ENCODE measurements at regions not wholly inside any gene's neighbourhood (a gene's known extent, or its start where the extent isn't known, plus 50 kb on each side); places are given as distances from the start of the nearest gene placed in this dataset.

- DNase-seq (ENCODE audit: low spot score) (no peak), FAIRE-seq (no peak)
Observed at GRCh38 chr4:104766676-104767075, 272.0 kb upstream of the CXXC4 start.

GRCh38 chr4:104772849-104773248 lies 278.2 kb upstream of the CXXC4 start:
- DNase-seq (ENCODE audit: low spot score) (no peak), FAIRE-seq (no peak)

GRCh38 chr4:104795264-104795939 lies 300.7 kb upstream of the CXXC4 start:
- no peak for FAIRE-seq
- DNase-seq (ENCODE audit: low spot score), result no peak

- FAIRE-seq, result no peak
- DNase-seq (ENCODE audit: low spot score), result no peak
Observed at GRCh38 chr4:104811727-104812126, 317.0 kb upstream of the CXXC4 start.

GRCh38 chr4:104815665-104816064 lies 321.0 kb upstream of the CXXC4 start:
- no peak for FAIRE-seq

GRCh38 chr4:104818579-104818978 lies 323.9 kb upstream of the CXXC4 start:
- DNase-seq (ENCODE audit: low spot score), result no peak
- no peak for FAIRE-seq

More at GRCh38 chr4:104815665-104816064, 321.0 kb upstream of the CXXC4 start:
- no peak for DNase-seq (ENCODE audit: low spot score)

- no peak for DNase-seq (ENCODE audit: low spot score)
- FAIRE-seq, result no peak
Observed at GRCh38 chr4:104826171-104826570, 320.5 kb upstream of the TET2 start.

GRCh38 chr4:104829761-104830160 lies 316.9 kb upstream of the TET2 start:
- DNase-seq (ENCODE audit: low spot score), result no peak
- no peak for FAIRE-seq

- FAIRE-seq (no peak), DNase-seq (ENCODE audit: low spot score) (no peak)
Observed at GRCh38 chr4:104848597-104849225, 298.0 kb upstream of the TET2 start.

GRCh38 chr4:104859601-104860237 lies 287.0 kb upstream of the TET2 start:
- DNase-seq (ENCODE audit: low spot score), result no peak
- no peak for FAIRE-seq

GRCh38 chr4:104860238-104861123 lies 286.2 kb upstream of the TET2 start:
- DNase-seq (ENCODE audit: low spot score) (peak; percentile 45), FAIRE-seq (no peak)

GRCh38 chr4:104866809-104867208 lies 279.9 kb upstream of the TET2 start:
- FAIRE-seq (peak; percentile 20), DNase-seq (ENCODE audit: low spot score) (no peak)

- DNase-seq (ENCODE audit: low spot score) (no peak), FAIRE-seq (no peak)
Observed at GRCh38 chr4:104868533-104868932, 278.1 kb upstream of the TET2 start.

GRCh38 chr4:104868958-104869357 lies 277.7 kb upstream of the TET2 start:
- no peak for DNase-seq (ENCODE audit: low spot score)
- no peak for FAIRE-seq

GRCh38 chr4:104869831-104870230 lies 276.8 kb upstream of the TET2 start:
- DNase-seq (ENCODE audit: low spot score), result no peak
- FAIRE-seq, result no peak

GRCh38 chr4:104870495-104871233 lies 276.0 kb upstream of the TET2 start:
- no peak for FAIRE-seq
- no peak for DNase-seq (ENCODE audit: low spot score)

- no peak for FAIRE-seq
- no peak for DNase-seq (ENCODE audit: low spot score)
Observed at GRCh38 chr4:104878936-104879335, 267.7 kb upstream of the TET2 start.

GRCh38 chr4:104879367-104879766 lies 267.3 kb upstream of the TET2 start:
- no peak for FAIRE-seq

GRCh38 chr4:104879854-104880253 lies 266.8 kb upstream of the TET2 start:
- no peak for DNase-seq (ENCODE audit: low spot score)
- FAIRE-seq, result no peak

More at GRCh38 chr4:104879367-104879766, 267.3 kb upstream of the TET2 start:
- no peak for DNase-seq (ENCODE audit: low spot score)

- FAIRE-seq (no peak), DNase-seq (ENCODE audit: low spot score) (no peak)
Observed at GRCh38 chr4:104881136-104881886, 265.4 kb upstream of the TET2 start.

Data from urothelium cell line (cell line).